ENCODE measurements at regions not wholly inside any gene's neighbourhood (a gene's known extent, or its start where the extent isn't known, plus 50 kb on each side); places are given as distances from the start of the nearest gene placed in this dataset.

GRCh38 chr3:6577584-6577983 lies 283.3 kb upstream of the GRM7 start:
- Mint-ChIP-seq H3K36me3 (no peaks in the 10 kb centered on the region), H3K9me3 (no peaks in the 10 kb centered on the region)

GRCh38 chr3:6578526-6578925 lies 282.4 kb upstream of the GRM7 start:
- H3K27ac Mint-ChIP-seq = no peak overlapping the region
- TF ChIP-seq CTCF (conservative IDR thresholded peaks at IDR 0.05) = no peak
- no peaks in the 10 kb centered on the region for H3K4me1 Mint-ChIP-seq (ENCODE audit: unreplicated experiment)
- no peak for DNase-seq (ENCODE audit: extremely low spot score, unreplicated experiment)
- no peaks in the 10 kb centered on the region for H3K27me3 Mint-ChIP-seq
- H3K36me3 Mint-ChIP-seq = peaks cover 4% of the 10 kb centered on the region
- H3K9me3 Mint-ChIP-seq = no peaks in the 10 kb centered on the region
- no peak overlapping the region for H3K4me3 Mint-ChIP-seq

More at GRCh38 chr3:6577584-6577983, 283.3 kb upstream of the GRM7 start:
- no peak for TF ChIP-seq CTCF (conservative IDR thresholded peaks at IDR 0.05)
- H3K27ac Mint-ChIP-seq = no peak overlapping the region
- H3K4me1 Mint-ChIP-seq (ENCODE audit: unreplicated experiment) = no peaks in the 10 kb centered on the region
- no peak overlapping the region for H3K4me3 Mint-ChIP-seq
- no peak for DNase-seq (ENCODE audit: extremely low spot score, unreplicated experiment)
- no peaks in the 10 kb centered on the region for H3K27me3 Mint-ChIP-seq

GRCh38 chr3:6580808-6581207 lies 280.1 kb upstream of the GRM7 start:
- H3K4me1 Mint-ChIP-seq (ENCODE audit: unreplicated experiment) = no peaks in the 10 kb centered on the region
- H3K9me3 Mint-ChIP-seq = no peaks in the 10 kb centered on the region
- no peak for TF ChIP-seq CTCF (conservative IDR thresholded peaks at IDR 0.05)
- peaks cover 4% of the 10 kb centered on the region for H3K36me3 Mint-ChIP-seq
- no peaks in the 10 kb centered on the region for H3K27me3 Mint-ChIP-seq
- no peak overlapping the region for H3K4me3 Mint-ChIP-seq
- H3K27ac Mint-ChIP-seq = no peak overlapping the region
- no peak for DNase-seq (ENCODE audit: extremely low spot score, unreplicated experiment)

GRCh38 chr3:6585360-6585759 lies 275.6 kb upstream of the GRM7 start:
- H3K27me3 Mint-ChIP-seq = no peaks in the 10 kb centered on the region
- no peaks in the 10 kb centered on the region for H3K4me1 Mint-ChIP-seq (ENCODE audit: unreplicated experiment)
- DNase-seq (ENCODE audit: extremely low spot score, unreplicated experiment) = no peak
- H3K9me3 Mint-ChIP-seq = no peaks in the 10 kb centered on the region
- no peak for TF ChIP-seq CTCF (conservative IDR thresholded peaks at IDR 0.05)
- peaks cover 4% of the 10 kb centered on the region for H3K36me3 Mint-ChIP-seq
- H3K27ac Mint-ChIP-seq = no peak overlapping the region
- H3K4me3 Mint-ChIP-seq = no peak overlapping the region

- H3K36me3 Mint-ChIP-seq = no peaks in the 10 kb centered on the region
- H3K4me1 Mint-ChIP-seq (ENCODE audit: unreplicated experiment) = peaks cover 4% of the 10 kb centered on the region
- H3K27me3 Mint-ChIP-seq = no peaks in the 10 kb centered on the region
- DNase-seq (ENCODE audit: extremely low spot score, unreplicated experiment) = no peak
- no peak for TF ChIP-seq CTCF (conservative IDR thresholded peaks at IDR 0.05)
- H3K9me3 Mint-ChIP-seq = no peaks in the 10 kb centered on the region
- no peak overlapping the region for H3K4me3 Mint-ChIP-seq
- no peak overlapping the region for H3K27ac Mint-ChIP-seq
These were observed 260.7 kb upstream of the GRM7 start for GRCh38 chr3:6600237-6600636.

GRCh38 chr3:6601374-6601773 lies 259.5 kb upstream of the GRM7 start:
- H3K27me3 Mint-ChIP-seq = no peaks in the 10 kb centered on the region
- H3K27ac Mint-ChIP-seq = no peak overlapping the region
- DNase-seq (ENCODE audit: extremely low spot score, unreplicated experiment) = no peak
- no peaks in the 10 kb centered on the region for H3K36me3 Mint-ChIP-seq
- no peak for TF ChIP-seq CTCF (conservative IDR thresholded peaks at IDR 0.05)
- no peaks in the 10 kb centered on the region for H3K9me3 Mint-ChIP-seq
- peaks cover 4% of the 10 kb centered on the region for H3K4me1 Mint-ChIP-seq (ENCODE audit: unreplicated experiment)
- H3K4me3 Mint-ChIP-seq = no peak overlapping the region
